ENCODE measurements at regions not wholly inside any gene's neighbourhood (a gene's known extent, or its start where the extent isn't known, plus 50 kb on each side); places are given as distances from the start of the nearest gene placed in this dataset.

- Histone ChIP-seq H3K4me3 (replicated peaks in 1 of 3; ENCODE audit: insufficient read depth in 1 of 3, low read depth in 1 of 3, low read length in 3 of 3) (no peak overlapping the region), H3K27me3 (ENCODE audit: control insufficient read depth in 2 of 2, insufficient read depth in 2 of 2, low read length in 2 of 2) (no peaks in the 10 kb centered on the region), H3K9me3 (replicated peaks; ENCODE audit: control insufficient read depth, insufficient read depth, low read length) (peaks cover 5% of the 10 kb centered on the region), H3K79me2 (ENCODE audit: control insufficient read depth, insufficient read depth, low read length) (no peaks in the 10 kb centered on the region), H3K4me1 (ENCODE audit: control insufficient read depth, extremely low read depth, insufficient read depth, low read length) (no peaks in the 10 kb centered on the region), H4K20me1 (replicated peaks; ENCODE audit: control insufficient read depth, extremely low read depth, insufficient read depth, low read length) (no peaks in the 10 kb centered on the region), H3K9ac (replicated peaks; ENCODE audit: extremely low read depth, insufficient read depth, low read length) (no peak overlapping the region), H3K27ac (ENCODE audit: insufficient read depth, low read depth, low read length) (no peak overlapping the region), H3K36me3 (ENCODE audit: control insufficient read depth in 2 of 2, extremely low read depth in 1 of 2, insufficient read depth in 2 of 2, low read length in 2 of 2) (no peaks in the 10 kb centered on the region), H3K9me1 (replicated peaks; ENCODE audit: control insufficient read depth, extremely low read depth, insufficient read depth, low read length) (no peaks in the 10 kb centered on the region), H3K4me2 (ENCODE audit: insufficient read depth, low read length) (no peak overlapping the region), H2AFZ (ENCODE audit: low read depth, low read length) (no peak overlapping the region)
- no TSS peak for BruUV-seq (replicated peaks)
- ChIA-PET CTCF (no interaction called here), POLR2A (no interaction called here)
- DNase-seq (ENCODE audit: low read depth, low spot score) = no peak
- intact Hi-C loops (cut with micrococcal nuclease) (no loop called here), dilution Hi-C loops (cut with MboI; ENCODE audit: extremely low pct_ligation_motif_present, low sequenced_read_pairs) (no loop called here)
- FAIRE-seq = no peak
- TF ChIP-seq JUN (IDR thresholded peaks at IDR 0.05; ENCODE audit: borderline replicate concordance, insufficient read depth, insufficient read length, low read depth) (no peak), MAX (IDR thresholded peaks at IDR 0.05; ENCODE audit: insufficient read depth, insufficient read length) (no peak), POLR2AphosphoS5 (IDR thresholded peaks at IDR 0.05; ENCODE audit: insufficient read depth, low read depth, low read length) (no peak), MYC (IDR thresholded peaks at IDR 0.05; ENCODE audit: low read depth, low read length) (no peak)
These were observed 121.3 kb upstream of the C1orf174 start for GRCh38 chr1:4021136-4021973.

DNA sequence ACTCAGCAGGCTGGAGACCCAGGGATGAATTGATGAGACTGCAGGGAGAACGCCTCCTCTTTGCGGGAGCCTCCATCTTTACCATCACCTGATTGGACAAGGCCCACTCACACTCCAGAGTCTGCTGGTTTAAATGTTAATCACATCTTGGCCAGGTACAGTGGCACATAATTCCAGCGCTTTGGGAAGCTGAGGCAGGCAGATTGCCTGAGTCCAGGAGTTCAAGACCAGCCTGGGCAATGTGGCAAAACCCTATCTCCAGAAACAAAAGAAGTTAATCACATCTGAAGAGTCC lies 121.8 kb upstream of the C1orf174 start:
- no peak overlapping the region for H3K4me3 ChIP-seq (replicated peaks in 1 of 3; ENCODE audit: insufficient read depth in 1 of 3, low read depth in 1 of 3, low read length in 3 of 3)
- no peaks in the 10 kb centered on the region for H3K27me3 ChIP-seq (ENCODE audit: control insufficient read depth in 2 of 2, insufficient read depth in 2 of 2, low read length in 2 of 2)
- TF ChIP-seq FOS (IDR thresholded peaks at IDR 0.05; ENCODE audit: borderline replicate concordance, insufficient read depth, low read length) (no peak), JUN (IDR thresholded peaks at IDR 0.05; ENCODE audit: borderline replicate concordance, insufficient read depth, insufficient read length, low read depth) (no peak), POLR2A (IDR thresholded peaks at IDR 0.05; ENCODE audit: low read depth, low read length) (no peak), CTCF (IDR thresholded peaks at IDR 0.05; ENCODE audit: extremely low read depth in 1 of 2, insufficient read depth in 1 of 2, low read depth in 1 of 2, low read length in 2 of 2) (no peak), EZH2 (IDR thresholded peaks at IDR 0.05; ENCODE audit: borderline replicate concordance, low read depth, low read length, severe bottlenecking) (no peak), MAX (IDR thresholded peaks at IDR 0.05; ENCODE audit: insufficient read depth, insufficient read length) (no peak), POLR2AphosphoS5 (IDR thresholded peaks at IDR 0.05; ENCODE audit: insufficient read depth, low read depth, low read length) (no peak), GATA2 (IDR thresholded peaks at IDR 0.05; ENCODE audit: insufficient read depth, insufficient read length, low read depth, low read length) (no peak), MYC (IDR thresholded peaks at IDR 0.05; ENCODE audit: low read depth, low read length) (no peak)
- H3K79me2 ChIP-seq (ENCODE audit: control insufficient read depth, insufficient read depth, low read length) = no peaks in the 10 kb centered on the region
- no peaks in the 10 kb centered on the region for H3K36me3 ChIP-seq (ENCODE audit: control insufficient read depth in 2 of 2, extremely low read depth in 1 of 2, insufficient read depth in 2 of 2, low read length in 2 of 2)
- intact Hi-C loops (cut with micrococcal nuclease) (no loop called here), dilution Hi-C loops (cut with MboI; ENCODE audit: extremely low pct_ligation_motif_present, low sequenced_read_pairs) (no loop called here)
- H3K4me2 ChIP-seq (ENCODE audit: insufficient read depth, low read length) = no peak overlapping the region
- H4K20me1 ChIP-seq (replicated peaks; ENCODE audit: control insufficient read depth, extremely low read depth, insufficient read depth, low read length) = no peaks in the 10 kb centered on the region
- H3K4me1 ChIP-seq (ENCODE audit: control insufficient read depth, extremely low read depth, insufficient read depth, low read length) = no peaks in the 10 kb centered on the region
- no peak overlapping the region for H2AFZ ChIP-seq (ENCODE audit: low read depth, low read length)
- H3K9me3 ChIP-seq (replicated peaks; ENCODE audit: control insufficient read depth, insufficient read depth, low read length) = peaks cover 4% of the 10 kb centered on the region
- DNase-seq (ENCODE audit: low read depth, low spot score) (no peak), FAIRE-seq (no peak)
- BruUV-seq (replicated peaks) = no TSS peak
- no peak overlapping the region for H3K27ac ChIP-seq (ENCODE audit: insufficient read depth, low read depth, low read length)
- POLR2A ChIA-PET = no interaction called here
- no peaks in the 10 kb centered on the region for H3K9me1 ChIP-seq (replicated peaks; ENCODE audit: control insufficient read depth, extremely low read depth, insufficient read depth, low read length)
- no peak overlapping the region for H3K9ac ChIP-seq (replicated peaks; ENCODE audit: extremely low read depth, insufficient read depth, low read length)
- CTCF ChIA-PET = no interaction called here
